ENCODE measurements at regions not wholly inside any gene's neighbourhood (a gene's known extent, or its start where the extent isn't known, plus 50 kb on each side); places are given as distances from the start of the nearest gene placed in this dataset.
"Not testable (repeated sequence)": the region's sequence is repeated elsewhere in the genome, so short reads cannot be mapped to it uniquely, and the experiment has no call there.

GRCh38 chr10:36050763-36051499 is 408.8 kb upstream of the FZD8 start:
- DNase-seq (ENCODE audit: low spot score), result no peak

DNA sequence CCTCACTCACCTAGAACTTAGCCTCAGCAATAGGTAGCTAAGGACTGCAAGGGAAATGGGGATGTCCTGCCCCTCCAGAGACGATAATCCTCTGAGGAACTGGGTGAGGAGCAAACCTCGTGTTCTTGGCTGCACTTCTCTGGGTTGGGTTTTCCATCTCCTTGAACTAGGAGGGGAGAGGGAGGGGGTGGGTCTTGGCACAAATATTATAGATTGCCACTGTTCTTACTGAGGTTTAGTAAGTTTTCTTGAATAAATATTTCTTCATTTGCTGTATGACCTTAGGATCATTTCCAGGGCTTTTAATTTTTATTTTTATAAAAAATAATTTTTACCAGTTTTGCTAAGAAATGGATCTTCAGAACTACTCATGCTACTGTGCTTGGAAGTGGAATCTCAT is 406.7 kb upstream of the FZD8 start:
- DNase-seq (ENCODE audit: low spot score), result no peak

DNA sequence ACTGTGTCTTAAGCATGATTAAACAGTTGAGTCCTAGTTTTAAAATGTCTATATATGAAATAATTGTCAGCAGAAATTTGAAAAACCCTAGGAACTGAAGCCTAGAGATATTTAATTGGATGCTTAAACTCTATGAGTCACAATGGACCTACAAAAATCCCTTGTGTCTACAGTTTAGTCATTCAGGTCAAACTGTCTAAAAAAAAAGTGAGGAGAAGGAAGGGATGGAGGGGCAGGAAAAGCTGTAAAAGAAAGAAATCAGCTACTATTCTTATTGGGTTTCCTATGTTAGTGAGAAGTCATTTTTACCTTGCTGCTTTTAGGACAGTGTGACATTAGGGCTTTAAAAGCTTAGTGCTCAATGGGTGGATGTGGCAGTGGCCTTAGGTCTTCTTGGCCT is 406.1 kb upstream of the FZD8 start:
- DNase-seq (ENCODE audit: low spot score), result no peak

GRCh38 chr10:36042135-36042534 is 400.0 kb upstream of the FZD8 start:
- no peak for DNase-seq (ENCODE audit: low spot score)

DNA sequence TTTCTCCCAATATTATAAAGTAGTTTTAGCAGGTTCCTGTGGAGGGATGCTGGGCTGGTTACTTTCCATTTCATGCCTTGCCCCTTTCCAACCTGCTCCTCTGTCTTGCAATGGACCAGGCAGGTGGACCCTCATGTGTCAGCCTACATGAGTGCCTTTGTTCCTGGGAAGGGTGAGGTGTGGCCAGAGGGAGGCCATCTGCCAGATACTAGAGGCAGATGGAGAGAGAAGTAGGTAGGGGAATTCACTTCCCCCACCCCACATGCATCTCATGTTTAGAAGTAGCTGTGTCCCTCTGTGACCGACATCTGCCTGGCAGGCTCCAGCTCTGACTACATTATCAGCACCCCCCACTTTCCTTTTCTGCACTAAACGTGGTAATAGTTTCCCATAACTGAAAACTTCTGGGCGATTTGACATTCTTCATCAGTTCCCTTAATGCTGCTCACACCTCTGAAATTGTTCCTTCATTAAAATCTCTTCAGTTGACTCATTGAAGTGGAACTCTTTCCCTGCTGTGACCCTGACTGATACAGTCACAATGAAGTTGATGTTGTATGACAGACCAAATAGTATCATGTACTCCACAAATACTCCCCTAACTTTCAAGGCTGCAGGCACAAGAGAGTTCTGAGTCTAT is 396.3 kb upstream of the FZD8 start:
- DNase-seq (ENCODE audit: low spot score), result no peak

DNA sequence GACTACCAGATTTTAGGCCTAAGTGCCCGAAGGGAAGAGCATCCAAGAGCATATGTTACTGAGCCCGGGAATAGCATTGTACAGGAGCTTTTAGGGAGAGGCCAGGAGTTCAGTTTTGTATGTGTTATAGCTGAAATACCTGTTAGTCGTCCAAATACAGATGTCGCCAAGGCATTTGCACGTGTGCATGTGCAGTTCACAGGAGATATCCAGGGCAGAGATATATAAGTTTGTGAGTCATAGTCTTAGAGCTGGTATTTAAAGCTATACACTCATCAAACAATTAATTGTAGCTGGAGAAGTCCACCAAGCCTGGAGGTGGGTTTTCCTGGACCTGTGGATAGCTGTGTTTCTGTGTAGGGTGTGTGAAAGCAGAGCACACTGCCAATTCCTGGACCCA is 394.0 kb upstream of the FZD8 start:
- DNase-seq (ENCODE audit: low spot score), result no peak

GRCh38 chr10:36033808-36034207 is 391.7 kb upstream of the FZD8 start:
- no peak for DNase-seq (ENCODE audit: low spot score)

GRCh38 chr10:36030516-36030915 is 388.4 kb upstream of the FZD8 start:
- no peak for DNase-seq (ENCODE audit: low spot score)

DNA sequence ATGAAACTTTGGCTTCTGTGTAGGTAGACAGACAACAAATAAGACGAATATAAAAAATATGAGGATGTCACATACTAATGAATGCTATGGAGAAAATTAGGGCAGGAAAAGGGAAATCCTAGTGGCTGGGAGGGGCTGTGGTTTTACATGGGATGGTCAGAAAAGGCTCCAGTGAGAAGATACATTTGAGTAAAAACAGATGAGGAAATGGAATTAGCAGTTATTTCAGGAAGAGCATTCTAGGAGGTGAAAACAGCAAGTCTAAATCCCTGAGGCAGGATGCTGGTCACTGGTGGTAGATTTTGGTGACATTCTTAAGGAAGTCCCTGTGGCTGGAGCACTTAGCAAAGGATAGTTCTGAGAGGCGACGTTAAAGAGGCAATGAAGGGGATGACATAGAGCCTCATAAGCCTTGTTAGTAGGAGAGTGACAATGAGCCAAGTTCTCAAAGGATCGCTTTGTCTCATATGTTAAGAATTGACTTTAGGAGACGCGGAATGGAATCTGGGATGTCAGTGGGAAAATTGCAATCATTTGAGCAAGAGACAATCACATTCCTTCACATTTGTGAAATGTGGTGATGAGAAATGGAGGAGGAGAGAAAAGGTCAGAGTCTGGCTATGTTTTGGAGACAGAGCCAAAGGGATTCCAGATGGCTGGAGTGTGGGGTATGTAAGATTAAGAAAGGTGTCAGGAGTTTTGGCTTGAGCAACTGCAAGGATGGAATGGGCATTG is 384.7 kb upstream of the FZD8 start:
- no peak for DNase-seq (ENCODE audit: low spot score)

DNA sequence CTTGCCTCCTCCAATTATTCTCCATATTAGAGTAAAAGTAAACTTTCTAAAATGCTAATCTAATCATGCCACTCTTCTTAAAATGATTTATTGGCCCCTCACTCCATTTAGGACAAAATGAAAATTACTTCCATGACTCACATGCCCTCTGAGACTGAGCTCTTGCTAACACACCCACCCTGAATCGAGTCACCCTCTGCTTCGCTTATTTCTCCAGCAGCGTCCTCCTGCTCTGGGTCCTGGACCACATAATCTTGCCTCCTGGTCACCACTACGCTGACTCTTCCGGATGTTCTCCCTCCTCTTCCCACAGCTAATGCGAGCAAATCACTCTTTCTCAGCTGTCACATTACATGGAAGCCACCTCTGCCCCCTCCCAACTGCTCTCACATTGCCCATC is 384.0 kb upstream of the FZD8 start:
- DNase-seq (ENCODE audit: low spot score), result no peak

- DNase-seq (ENCODE audit: low spot score), result no peak
Measured at GRCh38 chr10:36023939-36024338, 381.8 kb upstream of the FZD8 start.

GRCh38 chr10:36021096-36021495 is 379.0 kb upstream of the FZD8 start:
- DNase-seq (ENCODE audit: low spot score), result no peak

DNA sequence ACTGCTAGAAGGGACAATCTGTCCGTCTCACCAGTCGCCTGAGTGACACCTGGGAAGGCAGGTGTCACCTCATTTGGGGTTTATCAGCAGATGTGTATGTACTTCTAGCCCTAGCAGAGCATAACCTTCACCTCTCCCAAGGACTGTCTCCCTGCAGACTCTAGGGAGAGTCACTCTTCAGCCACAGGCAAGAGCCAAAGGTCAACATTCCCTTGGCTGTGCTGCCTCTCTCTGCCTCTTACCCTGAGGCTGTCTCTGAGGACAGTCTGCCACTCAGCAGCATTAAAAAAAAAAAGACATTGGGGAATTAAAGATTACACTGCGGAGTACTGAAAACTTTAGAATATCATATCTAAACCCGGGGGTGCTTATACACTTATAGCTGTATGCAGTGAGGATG is 377.7 kb upstream of the FZD8 start:
- no peak for DNase-seq (ENCODE audit: low spot score)

GRCh38 chr10:36018996-36019395 is 376.9 kb upstream of the FZD8 start:
- no peak for DNase-seq (ENCODE audit: low spot score)

GRCh38 chr10:36017137-36017536 is 375.0 kb upstream of the FZD8 start:
- DNase-seq (ENCODE audit: low spot score), result no peak

DNA sequence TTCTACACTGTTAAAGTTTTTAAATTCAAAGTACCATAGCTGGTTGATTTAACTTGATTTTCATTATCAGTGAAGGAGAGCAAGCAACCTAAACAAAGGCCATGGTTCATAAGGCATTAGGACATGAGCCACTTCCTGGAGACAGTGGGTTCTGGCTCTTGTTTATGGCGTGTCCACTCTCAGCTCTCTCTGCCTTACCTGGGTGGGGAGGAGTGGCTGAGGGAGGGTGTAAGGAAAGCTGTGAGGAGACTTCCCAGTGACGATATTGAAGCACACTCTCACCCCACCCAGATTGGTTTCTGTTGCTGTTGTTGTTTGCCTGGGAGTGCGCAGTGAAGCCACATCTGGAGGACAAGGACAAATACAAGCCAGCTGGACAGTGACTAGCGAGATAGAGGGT is 365.3 kb upstream of the FZD8 start:
- DNase-seq (ENCODE audit: low spot score), result no peak

DNA sequence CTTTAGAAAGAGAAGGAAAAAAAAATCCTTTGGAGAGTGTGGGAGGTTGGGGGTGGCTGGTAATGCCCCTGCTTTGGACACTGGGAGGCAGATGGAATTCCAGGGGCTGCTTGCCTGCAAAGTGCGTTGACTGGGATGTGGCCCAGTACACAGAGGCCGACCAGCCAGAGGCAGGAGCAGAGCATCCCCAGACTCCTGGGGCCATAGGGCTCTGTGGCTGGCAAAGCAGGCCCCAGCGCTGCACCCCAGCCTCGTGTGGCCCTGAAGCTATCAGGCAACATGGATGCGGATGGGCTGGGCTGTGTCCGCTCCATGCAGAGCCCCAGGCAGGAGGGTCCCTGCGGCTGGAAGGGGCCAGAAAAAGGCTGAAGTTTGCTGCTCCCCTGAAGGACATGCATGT is 361.6 kb upstream of the FZD8 start:
- no peak for DNase-seq (ENCODE audit: low spot score)

DNA sequence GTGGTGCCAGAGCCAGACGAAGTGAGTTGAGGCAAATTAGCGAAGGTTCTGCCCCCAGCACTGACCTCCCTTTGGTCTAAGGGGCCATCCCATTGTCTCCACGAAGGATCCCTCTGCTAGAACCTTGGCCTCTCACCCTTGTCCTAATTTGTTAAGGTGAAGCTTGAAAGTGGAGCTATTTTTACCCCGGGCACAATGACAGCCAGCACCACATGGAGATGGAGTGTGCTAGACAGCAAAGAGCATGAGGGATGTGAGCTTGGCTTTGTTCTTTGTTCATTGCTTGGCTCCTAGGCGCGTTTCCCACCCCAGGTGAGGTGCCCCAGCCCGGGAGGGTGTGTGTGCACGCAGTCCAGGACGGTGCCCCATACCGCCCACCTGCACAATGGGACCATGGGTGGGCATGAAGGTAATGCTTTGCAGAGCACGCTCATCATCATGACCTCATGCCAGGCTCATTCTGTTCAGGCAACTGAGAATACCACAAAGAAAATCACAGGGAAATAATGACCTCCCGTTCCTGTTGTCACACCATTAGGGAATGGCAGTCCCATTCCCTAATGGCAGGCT is 361.0 kb upstream of the FZD8 start:
- DNase-seq (ENCODE audit: low spot score), result no peak

DNA sequence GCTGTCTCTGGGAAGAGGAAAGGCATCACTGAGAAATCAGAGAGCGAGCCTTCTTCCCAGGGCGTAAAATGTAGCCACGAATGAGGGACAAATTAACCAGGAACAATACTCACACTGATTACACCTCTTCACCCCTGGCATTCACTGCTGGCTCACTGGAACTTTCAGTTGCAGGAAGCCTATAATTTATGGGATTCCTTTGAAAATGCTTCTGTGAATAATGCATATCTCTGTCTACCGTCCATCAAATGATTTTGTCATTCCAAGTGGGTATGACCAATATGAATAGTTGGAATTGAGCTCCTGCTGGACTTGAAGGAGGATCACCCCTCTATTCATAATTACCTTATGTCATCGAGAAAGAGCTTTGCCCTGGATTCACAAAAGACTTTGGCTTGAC is 360.3 kb upstream of the FZD8 start:
- no peak for DNase-seq (ENCODE audit: low spot score)

- DNase-seq (ENCODE audit: low spot score), result not testable (repeated sequence)
Measured at GRCh38 chr10:36000754-36001153, 358.7 kb upstream of the FZD8 start.

DNA sequence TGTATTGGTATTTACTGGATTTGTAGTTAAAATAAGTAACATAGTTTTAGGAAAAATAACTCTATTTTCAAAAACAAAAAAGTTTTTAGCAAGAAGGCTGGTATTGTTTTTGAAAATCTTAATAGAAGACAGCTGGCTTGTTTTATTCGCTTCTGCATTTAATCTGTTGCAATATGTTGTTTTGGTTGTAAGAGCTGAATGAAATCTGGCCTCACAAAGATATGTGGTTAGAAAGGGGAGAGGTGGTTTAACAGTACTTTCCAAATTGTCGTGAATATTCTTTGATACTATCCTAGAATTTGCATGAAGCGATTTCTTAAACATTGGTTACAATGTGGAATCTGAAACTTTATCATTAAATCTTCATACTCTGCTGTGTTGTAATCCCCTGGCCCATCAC is 355.9 kb upstream of the FZD8 start:
- DNase-seq (ENCODE audit: low spot score), result no peak

DNA sequence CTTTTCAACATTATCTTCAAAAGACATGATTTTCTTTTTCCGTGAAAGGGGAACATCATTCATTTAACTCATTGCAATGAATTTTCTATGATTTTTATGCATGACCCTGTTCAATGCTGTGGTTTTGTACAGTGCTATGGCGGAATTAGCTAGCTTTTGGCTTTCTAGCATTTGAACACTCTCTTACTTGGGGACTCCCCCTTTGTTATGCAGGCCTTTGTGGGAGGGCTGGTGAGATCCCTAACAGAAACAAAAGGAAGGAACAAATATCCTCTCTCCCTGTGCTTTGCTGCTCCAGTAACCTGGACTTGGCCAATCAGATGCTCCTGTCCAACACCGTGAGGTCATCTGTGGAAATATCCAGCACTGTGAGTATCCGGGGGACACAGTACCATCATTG is 353.4 kb upstream of the FZD8 start:
- DNase-seq (ENCODE audit: low spot score), result no peak

All from LoVo (cell line).